ENCODE measurements at regions not wholly inside any gene's neighbourhood (a gene's known extent, or its start where the extent isn't known, plus 50 kb on each side); places are given as distances from the start of the nearest gene placed in this dataset.

DNA sequence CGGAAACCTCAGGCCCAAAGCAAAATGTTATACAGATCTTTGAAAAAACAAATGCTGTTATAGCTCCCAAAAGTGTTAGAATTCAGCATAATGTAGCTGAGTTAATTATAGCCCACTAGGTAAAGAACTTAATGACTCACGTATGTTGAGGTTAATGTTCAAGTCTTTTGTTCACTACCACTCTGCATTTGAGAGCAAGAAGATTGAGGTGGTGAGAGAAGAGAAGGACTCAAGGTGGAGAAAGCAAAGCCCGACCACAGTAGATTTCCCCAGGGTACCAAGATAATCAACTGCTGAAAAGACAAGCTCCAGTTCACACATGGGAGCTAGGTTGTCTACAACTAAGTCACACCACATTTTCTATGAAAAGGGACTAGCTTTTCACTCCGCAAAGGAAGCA, 480.2 kb downstream of the DTHD1 start:
- Histone ChIP-seq H3K4me1 (no peaks in the 10 kb centered on the region), H3K36me3 (no peaks in the 10 kb centered on the region), H3K27me3 (no peaks in the 10 kb centered on the region), H3K27ac (no peak overlapping the region), H3K4me3 (no peak overlapping the region), H3K9me3 (no peaks in the 10 kb centered on the region)
- DNase-seq = no peak
- TF ChIP-seq, protein P1, sequence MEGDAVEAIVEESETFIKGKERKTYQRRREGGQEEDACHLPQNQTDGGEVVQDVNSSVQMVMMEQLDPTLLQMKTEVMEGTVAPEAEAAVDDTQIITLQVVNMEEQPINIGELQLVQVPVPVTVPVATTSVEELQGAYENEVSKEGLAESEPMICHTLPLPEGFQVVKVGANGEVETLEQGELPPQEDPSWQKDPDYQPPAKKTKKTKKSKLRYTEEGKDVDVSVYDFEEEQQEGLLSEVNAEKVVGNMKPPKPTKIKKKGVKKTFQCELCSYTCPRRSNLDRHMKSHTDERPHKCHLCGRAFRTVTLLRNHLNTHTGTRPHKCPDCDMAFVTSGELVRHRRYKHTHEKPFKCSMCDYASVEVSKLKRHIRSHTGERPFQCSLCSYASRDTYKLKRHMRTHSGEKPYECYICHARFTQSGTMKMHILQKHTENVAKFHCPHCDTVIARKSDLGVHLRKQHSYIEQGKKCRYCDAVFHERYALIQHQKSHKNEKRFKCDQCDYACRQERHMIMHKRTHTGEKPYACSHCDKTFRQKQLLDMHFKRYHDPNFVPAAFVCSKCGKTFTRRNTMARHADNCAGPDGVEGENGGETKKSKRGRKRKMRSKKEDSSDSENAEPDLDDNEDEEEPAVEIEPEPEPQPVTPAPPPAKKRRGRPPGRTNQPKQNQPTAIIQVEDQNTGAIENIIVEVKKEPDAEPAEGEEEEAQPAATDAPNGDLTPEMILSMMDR (IDR thresholded peaks at IDR 0.05) = no peak
- intact Hi-C loops (cut with DNase I; ENCODE audit: low total_unique reads) = no loop called here

GRCh38 chr4:36763814-36764213, 480.7 kb upstream of the NWD2 start:
- TF ChIP-seq, protein P1 (IDR thresholded peaks at IDR 0.05) = no peak
- Histone ChIP-seq H3K4me3 (no peak overlapping the region), H3K9me3 (no peaks in the 10 kb centered on the region), H3K4me1 (no peaks in the 10 kb centered on the region), H3K27ac (no peak overlapping the region), H3K36me3 (no peaks in the 10 kb centered on the region), H3K27me3 (no peaks in the 10 kb centered on the region)
- DNase-seq = no peak
- intact Hi-C loops (cut with DNase I; ENCODE audit: low total_unique reads) = no loop called here

- DNase-seq = no peak
- Histone ChIP-seq H3K36me3 (no peaks in the 10 kb centered on the region), H3K27ac (no peak overlapping the region), H3K9me3 (no peaks in the 10 kb centered on the region), H3K27me3 (no peaks in the 10 kb centered on the region), H3K4me3 (no peak overlapping the region), H3K4me1 (no peaks in the 10 kb centered on the region)
- TF ChIP-seq, protein P1 (IDR thresholded peaks at IDR 0.05) = no peak
- intact Hi-C loops (cut with DNase I; ENCODE audit: low total_unique reads) = no loop called here
These were observed 476.9 kb upstream of the NWD2 start for GRCh38 chr4:36767596-36767995.

GRCh38 chr4:36771411-36772153, 473.0 kb upstream of the NWD2 start:
- DNase-seq = no peak
- H3K36me3 ChIP-seq = no peaks in the 10 kb centered on the region
- H3K4me3 ChIP-seq = no peak overlapping the region
- no peaks in the 10 kb centered on the region for H3K27me3 ChIP-seq
- no peaks in the 10 kb centered on the region for H3K9me3 ChIP-seq
- H3K27ac ChIP-seq = no peak overlapping the region
- H3K4me1 ChIP-seq = no peaks in the 10 kb centered on the region
- intact Hi-C loops (cut with DNase I; ENCODE audit: low total_unique reads) = no loop called here
- TF ChIP-seq, protein P1 (IDR thresholded peaks at IDR 0.05) = no peak

DNA sequence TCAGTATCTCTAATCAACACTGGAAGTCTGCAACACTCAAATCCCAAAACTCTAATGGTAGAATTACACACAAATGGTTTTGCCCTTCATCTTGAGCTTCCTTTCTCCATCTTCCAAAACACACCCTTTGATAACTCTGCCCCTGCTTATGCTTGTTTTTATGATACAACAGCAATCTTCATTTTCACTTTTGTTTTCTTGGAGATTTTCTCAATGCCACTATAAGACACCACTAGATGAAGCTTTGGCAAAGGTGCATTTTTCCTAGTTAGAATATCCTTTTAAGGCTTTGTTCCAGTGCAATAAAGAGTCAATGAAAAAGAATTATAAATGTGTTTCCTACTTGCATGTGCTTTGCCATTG, 472.4 kb upstream of the NWD2 start:
- intact Hi-C loops (cut with DNase I; ENCODE audit: low total_unique reads) = no loop called here
- TF ChIP-seq, protein P1 (IDR thresholded peaks at IDR 0.05) = no peak
- Histone ChIP-seq H3K9me3 (no peaks in the 10 kb centered on the region), H3K27ac (no peak overlapping the region), H3K27me3 (no peaks in the 10 kb centered on the region), H3K36me3 (no peaks in the 10 kb centered on the region), H3K4me3 (no peak overlapping the region), H3K4me1 (no peaks in the 10 kb centered on the region)
- no peak for DNase-seq

- no peaks in the 10 kb centered on the region for H3K4me1 ChIP-seq
- no peak overlapping the region for H3K27ac ChIP-seq
- H3K4me3 ChIP-seq = no peak overlapping the region
- TF ChIP-seq, protein P1 (IDR thresholded peaks at IDR 0.05) = no peak
- intact Hi-C loops (cut with DNase I; ENCODE audit: low total_unique reads) = no loop called here
- no peaks in the 10 kb centered on the region for H3K9me3 ChIP-seq
- no peaks in the 10 kb centered on the region for H3K36me3 ChIP-seq
- no peak for DNase-seq
- H3K27me3 ChIP-seq = no peaks in the 10 kb centered on the region
These were observed 471.1 kb upstream of the NWD2 start for GRCh38 chr4:36773467-36773866.
